T-cell (primary cell): ENCODE measurements at regions not wholly inside any gene's neighbourhood (a gene's known extent, or its start where the extent isn't known, plus 50 kb on each side); places are given as distances from the start of the nearest gene placed in this dataset.

ENCODE experiments used
- ATAC-seq, 4 experiments: fragments of 200-7000 bp in 3 of 4; fragments of 150-1000 bp in 1 of 4; cut with Tn5 transposase; replicated peaks in 1 of 4; 1 replicate in 3 of 4; 2 replicates in 1 of 4; pipeline ENCODE4 v1.10.0; 2021; ENCODE audit warnings: moderate library complexity in 3 of 4, mild to moderate bottlenecking in 2 of 4, moderate number of reproducible peaks in 1 of 4
- CTCF ChIA-PET, 2 donors: fragments of 300-600 bp; sonication (Branson Sonifier 250); formaldehyde crosslinking; loops; one replicate each; lab custom pipeline; 2022; ENCODE audit warnings: antibody characterized with exemption in 2 of 2; lab: Charles Lee
- POLR2A ChIA-PET, 2 donors: fragments of 300-600 bp; sonication (Branson Sonifier 250); formaldehyde crosslinking; loops; one replicate each; lab custom pipeline; 2022; ENCODE audit warnings: antibody characterized with exemption in 2 of 2; lab: Charles Lee
- DNase-seq, 35 experiments: peaks; one replicate each; pipeline versions ENCODE4 v3.0.0 to v3.0.0-alpha.2; 2013 to 2023
- H3K27ac ChIP-seq: one replicate; pipeline ENCODE4 v1.5.1; 2013; ENCODE audit warnings: low read length
- H3K27me3 ChIP-seq, 2 experiments: replicated peaks in 1 of 2; 1 replicate in 1 of 2; 2 replicates in 1 of 2; pipeline versions ENCODE4 v1.6.1 to v1.7.0; 2013; ENCODE audit warnings: low read length in 1 of 2, mixed read lengths in 1 of 2; ENCODE audit not compliant: control insufficient read depth in 2 of 2, insufficient read depth in 2 of 2; ENCODE audit errors: extremely low read depth in 1 of 2
- H3K36me3 ChIP-seq, 2 donors: 1 replicate in 1 of 2; 2 replicates in 1 of 2; pipeline versions ENCODE4 v1.6.1 to v1.7.0; 2013; ENCODE audit warnings: low read length in 1 of 2; ENCODE audit not compliant: control insufficient read depth in 2 of 2, insufficient read depth in 1 of 2; ENCODE audit errors: extremely low read depth in 1 of 2
- H3K4me1 ChIP-seq, 2 experiments: 1 replicate in 1 of 2; 2 replicates in 1 of 2; pipeline versions ENCODE4 v1.6.1 to v1.7.0; 2013; ENCODE audit warnings: low read length in 2 of 2, mixed read lengths in 1 of 2; ENCODE audit not compliant: insufficient read depth in 2 of 2, control insufficient read depth in 1 of 2; ENCODE audit errors: extremely low read depth in 1 of 2
- H3K4me3 ChIP-seq, 2 donors: 1 replicate in 1 of 2; 2 replicates in 1 of 2; pipeline versions ENCODE4 v1.5.1 to v1.7.0; 2013; ENCODE audit warnings: mild to moderate bottlenecking in 2 of 2, low read length in 1 of 2, moderate library complexity in 1 of 2; ENCODE audit not compliant: control insufficient read depth in 1 of 2; ENCODE audit errors: extremely low read depth in 1 of 2
- H3K9me3 ChIP-seq: 2 replicates; pipeline ENCODE4 v1.7.0; 2013
- H3K27ac Mint-ChIP-seq, 2 donors: one replicate each; pipeline ENCODE4 v1.8.0; 2020 to 2021; ENCODE audit warnings: mild to moderate bottlenecking in 2 of 2, mixed read lengths in 2 of 2
- H3K27me3 Mint-ChIP-seq, 2 donors: one replicate each; pipeline ENCODE4 v1.8.0; 2021 to 2022; ENCODE audit warnings: mixed read lengths in 2 of 2
- H3K36me3 Mint-ChIP-seq: one replicate; pipeline ENCODE4 v1.8.0; 2021; ENCODE audit warnings: mixed read lengths
- H3K4me1 Mint-ChIP-seq, 3 donors: one replicate each; pipeline ENCODE4 v1.8.0; 2020 to 2022; ENCODE audit warnings: mixed read lengths in 3 of 3, mild to moderate bottlenecking in 1 of 3
- H3K4me3 Mint-ChIP-seq, 3 donors: one replicate each; pipeline ENCODE4 v1.8.0; 2020 to 2022; ENCODE audit warnings: mild to moderate bottlenecking in 3 of 3, mixed read lengths in 3 of 3, moderate library complexity in 3 of 3
- H3K9me3 Mint-ChIP-seq, 3 donors: one replicate each; pipeline ENCODE4 v1.8.0; 2020 to 2022; ENCODE audit warnings: mixed read lengths in 3 of 3
- WGBS: methylation state at CpG from one replicate; pipeline ENCODE4 v1.1.5; 2013; ENCODE audit warnings: missing lambda C conversion rate; ENCODE audit not compliant: insufficient coverage; 5-methylcytosine and 5-hydroxymethylcytosine counted together

DNA sequence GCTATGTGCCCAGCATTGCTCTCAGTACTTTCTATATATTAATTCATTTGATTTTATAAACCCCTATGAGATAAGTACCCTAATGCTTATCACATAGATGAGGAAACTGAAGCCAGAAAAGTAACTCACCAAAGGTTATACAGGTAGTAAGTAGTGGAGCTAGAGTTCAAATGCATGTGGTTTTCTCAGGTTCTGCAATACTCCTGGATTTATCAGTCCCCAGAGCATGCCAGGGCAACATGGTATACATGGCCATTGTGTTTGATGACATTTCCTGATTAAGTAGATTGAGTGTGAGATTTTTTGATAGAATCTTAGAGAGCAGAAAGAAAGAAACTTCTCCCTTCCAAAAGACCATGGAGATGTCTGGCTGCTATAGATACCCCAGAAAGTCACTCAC lies 233.1 kb downstream of the IKZF2 start:
- ChIA-PET POLR2A (no interaction called here), CTCF (no interaction called here)
- no peaks in the 10 kb centered on the region for H3K4me1 ChIP-seq
- ATAC-seq (no peak), DNase-seq (no peak)
- no peaks in the 10 kb centered on the region for H3K9me3 Mint-ChIP-seq
- no peak overlapping the region for H3K4me3 ChIP-seq
- H3K27ac Mint-ChIP-seq = no peak overlapping the region
- H3K9me3 ChIP-seq = no peaks in the 10 kb centered on the region
- H3K36me3 ChIP-seq = no peaks in the 10 kb centered on the region
- H3K27ac ChIP-seq = no peak overlapping the region
- H3K4me3 Mint-ChIP-seq = no peak overlapping the region
- H3K27me3 ChIP-seq = no peaks in the 10 kb centered on the region
- H3K36me3 Mint-ChIP-seq = no peaks in the 10 kb centered on the region
- peaks cover 0 to 6% (median 0%) of the 10 kb centered on the region in 3 donors for H3K4me1 Mint-ChIP-seq
- peaks cover 0 to 3% of the 10 kb centered on the region in 2 donors for H3K27me3 Mint-ChIP-seq

DNA sequence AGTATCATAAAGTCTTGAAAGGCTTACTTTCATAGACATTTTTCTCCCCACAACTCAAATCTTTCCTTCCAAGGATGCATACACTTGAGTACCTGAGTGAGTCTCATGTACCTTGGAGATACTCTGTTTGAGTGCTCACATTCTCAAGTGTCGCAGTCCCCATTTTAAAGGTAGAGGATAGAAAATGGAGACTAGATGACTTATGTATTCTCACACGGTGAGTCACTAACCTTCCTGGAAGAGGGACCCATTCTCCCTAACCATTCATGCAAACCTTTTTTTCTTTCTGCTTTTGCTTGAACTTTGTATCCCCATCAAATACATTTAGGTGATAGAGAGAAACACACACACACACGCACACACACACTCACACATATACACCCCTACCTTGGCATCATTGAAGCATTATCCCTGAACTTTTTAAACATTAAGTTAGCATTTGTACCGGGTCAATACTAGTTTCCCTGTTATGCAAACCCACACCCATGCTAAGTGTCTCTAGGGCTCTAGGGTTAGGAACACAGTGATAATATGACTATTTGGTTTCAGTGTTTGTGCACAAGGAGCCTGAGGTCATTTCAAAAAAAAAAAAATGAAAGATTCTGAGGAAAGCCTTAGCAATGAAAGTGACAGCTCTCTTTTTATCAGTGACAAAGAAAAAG lies 236.2 kb downstream of the IKZF2 start:
- Histone ChIP-seq H3K27ac (no peak overlapping the region), H3K36me3 (no peaks in the 10 kb centered on the region), H3K4me3 (no peak overlapping the region), H3K4me1 (no peaks in the 10 kb centered on the region), H3K27me3 (no peaks in the 10 kb centered on the region), H3K9me3 (no peaks in the 10 kb centered on the region)
- ChIA-PET POLR2A (no interaction called here), CTCF (no interaction called here)
- Mint-ChIP-seq H3K27me3 (peaks cover 0 to 7% of the 10 kb centered on the region in 2 donors), H3K36me3 (no peaks in the 10 kb centered on the region), H3K27ac (no peak overlapping the region), H3K9me3 (no peaks in the 10 kb centered on the region), H3K4me3 (no peak overlapping the region), H3K4me1 (peaks cover 0 to 6% (median 4%) of the 10 kb centered on the region in 3 donors)
- 100% methylated on average over 1 of the region's 4 CpGs for WGBS
- ATAC-seq = no peak
- no peak for DNase-seq

DNA sequence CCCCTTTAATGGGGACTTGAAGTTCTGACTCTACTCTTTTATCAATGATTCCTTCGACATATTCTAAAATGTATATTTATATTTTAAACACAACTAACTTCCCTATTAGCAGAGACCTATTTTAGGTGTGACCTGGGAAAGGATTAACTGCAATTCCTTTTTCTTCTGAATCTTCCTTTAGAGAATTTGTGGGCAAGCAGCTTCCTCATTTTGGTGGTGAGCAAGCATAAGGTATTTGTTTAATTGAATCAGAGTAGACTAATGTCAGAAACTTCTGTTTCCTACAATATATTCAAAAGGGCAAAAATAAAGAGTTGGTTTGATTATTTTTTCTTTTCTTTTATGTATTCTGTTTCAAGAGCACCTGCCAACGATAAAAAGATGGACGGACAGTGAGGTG lies 237.0 kb downstream of the IKZF2 start:
- Histone ChIP-seq H3K4me1 (no peaks in the 10 kb centered on the region), H3K4me3 (no peak overlapping the region), H3K27ac (no peak overlapping the region), H3K36me3 (no peaks in the 10 kb centered on the region), H3K9me3 (no peaks in the 10 kb centered on the region), H3K27me3 (no peaks in the 10 kb centered on the region)
- H3K4me3 Mint-ChIP-seq = no peak overlapping the region
- ATAC-seq (no peak), DNase-seq (no peak)
- POLR2A ChIA-PET = no interaction called here
- peaks cover 0 to 6% (median 4%) of the 10 kb centered on the region in 3 donors for H3K4me1 Mint-ChIP-seq
- WGBS = 58% methylated on average over 2 of the region's 3 CpGs
- CTCF ChIA-PET = no interaction called here
- no peak overlapping the region for H3K27ac Mint-ChIP-seq
- no peaks in the 10 kb centered on the region for H3K36me3 Mint-ChIP-seq
- H3K27me3 Mint-ChIP-seq = peaks cover 0 to 7% of the 10 kb centered on the region in 2 donors
- no peaks in the 10 kb centered on the region for H3K9me3 Mint-ChIP-seq

DNA sequence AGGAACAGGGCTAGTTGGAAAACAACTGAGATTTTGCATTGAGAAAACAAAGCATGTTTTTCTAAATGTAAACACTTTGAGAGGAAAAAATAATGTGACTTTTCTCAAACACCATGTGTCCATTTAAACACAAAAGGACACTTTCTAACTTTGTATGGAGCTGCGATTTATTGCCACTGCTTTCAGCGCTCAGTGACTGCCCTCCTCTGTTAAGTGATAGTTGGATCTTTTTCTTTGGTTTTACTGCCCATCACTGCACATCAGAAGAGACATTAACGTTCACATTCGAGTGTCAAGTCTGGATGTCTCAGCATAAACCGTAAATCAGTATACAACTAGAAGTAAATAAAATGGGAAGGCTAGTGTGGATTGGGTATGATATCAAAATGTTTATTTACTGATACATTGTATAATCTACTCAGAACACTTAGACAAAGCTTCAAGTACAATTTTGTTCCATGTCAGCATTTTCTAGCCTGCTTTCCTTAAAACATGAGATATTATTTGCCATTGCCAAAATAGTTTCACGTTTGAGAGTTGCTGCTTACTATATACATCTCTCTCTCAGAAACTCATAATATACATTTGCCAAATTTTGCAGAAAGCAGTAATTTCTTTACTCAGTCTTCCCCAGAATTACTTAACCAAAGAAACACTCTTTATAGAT lies 237.6 kb downstream of the IKZF2 start:
- Histone ChIP-seq H3K4me3 (no peak overlapping the region), H3K4me1 (no peaks in the 10 kb centered on the region), H3K36me3 (no peaks in the 10 kb centered on the region), H3K27me3 (no peaks in the 10 kb centered on the region), H3K27ac (no peak overlapping the region), H3K9me3 (no peaks in the 10 kb centered on the region)
- DNase-seq = no peak
- Mint-ChIP-seq H3K27ac (no peak overlapping the region), H3K36me3 (no peaks in the 10 kb centered on the region), H3K27me3 (peaks cover 0 to 7% of the 10 kb centered on the region in 2 donors), H3K4me3 (no peak overlapping the region), H3K9me3 (no peaks in the 10 kb centered on the region), H3K4me1 (peaks cover 0 to 6% (median 4%) of the 10 kb centered on the region in 3 donors)
- ChIA-PET CTCF (no interaction called here), POLR2A (no interaction called here)
- no peak for ATAC-seq
- 80% methylated on average over 1 of the region's 6 CpGs for WGBS

DNA sequence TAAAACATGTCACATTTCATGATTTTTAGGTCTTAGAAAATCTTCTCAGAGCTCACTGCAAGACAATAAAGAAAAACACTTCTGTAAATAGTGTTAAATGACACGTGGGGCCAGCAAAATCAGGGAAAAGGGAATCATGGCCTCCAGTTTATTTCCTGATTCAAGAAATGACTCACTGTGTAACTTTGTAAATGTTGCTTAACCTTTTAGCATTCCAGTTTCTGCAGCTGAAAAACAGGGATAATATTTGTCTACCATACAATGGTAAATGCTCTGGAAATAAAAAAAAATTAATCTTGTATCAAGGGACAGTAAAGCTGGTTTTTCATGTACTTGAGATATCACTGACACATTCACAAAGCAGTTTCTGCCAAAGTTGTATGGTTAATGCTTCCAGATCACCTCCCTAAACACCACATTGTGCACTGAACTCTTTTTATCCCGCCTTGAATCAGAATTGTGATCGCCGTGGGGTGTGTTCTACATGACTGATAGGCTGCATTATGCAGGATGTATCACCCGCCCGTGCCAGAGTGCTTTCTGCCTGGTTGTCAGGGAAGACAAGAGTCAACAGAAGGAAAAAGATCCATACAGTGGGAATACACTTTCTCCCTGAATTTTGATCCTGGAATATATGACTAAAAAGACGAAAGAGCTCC lies 238.8 kb downstream of the IKZF2 start:
- Mint-ChIP-seq H3K4me1 (peaks cover 0 to 6% (median 4%) of the 10 kb centered on the region in 3 donors), H3K36me3 (no peaks in the 10 kb centered on the region), H3K27ac (no peak overlapping the region), H3K27me3 (peaks cover 0 to 7% of the 10 kb centered on the region in 2 donors), H3K9me3 (no peaks in the 10 kb centered on the region), H3K4me3 (no peak overlapping the region)
- Histone ChIP-seq H3K27ac (no peak overlapping the region), H3K27me3 (no peaks in the 10 kb centered on the region), H3K4me1 (no peaks in the 10 kb centered on the region), H3K36me3 (no peaks in the 10 kb centered on the region), H3K4me3 (no peak overlapping the region), H3K9me3 (no peaks in the 10 kb centered on the region)
- no peak for DNase-seq
- CTCF ChIA-PET = no interaction called here
- no peak for ATAC-seq
- WGBS = 90% methylated on average over 2 of the region's 7 CpGs
- POLR2A ChIA-PET = no interaction called here

DNA sequence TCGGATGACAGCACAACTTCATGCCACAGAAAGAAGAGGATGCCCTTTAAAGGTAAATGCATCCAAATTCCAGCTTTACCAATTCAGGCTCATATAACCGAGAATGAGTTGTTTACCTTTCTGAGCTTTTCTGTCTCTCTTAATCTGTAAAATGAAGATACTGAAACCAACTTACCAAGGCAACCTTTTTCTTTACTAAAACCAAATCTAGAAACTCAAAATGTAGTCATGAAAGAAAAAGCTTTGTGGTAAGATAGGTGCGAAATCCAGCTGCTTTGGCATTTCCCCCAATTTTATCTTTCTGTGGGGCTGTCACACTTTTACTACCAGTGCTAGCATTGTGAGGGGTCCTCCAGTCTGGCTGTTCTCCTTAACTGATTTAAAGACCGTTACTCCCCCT lies 240.4 kb downstream of the IKZF2 start:
- Mint-ChIP-seq H3K9me3 (no peaks in the 10 kb centered on the region), H3K36me3 (no peaks in the 10 kb centered on the region), H3K27me3 (peaks cover 0 to 4% of the 10 kb centered on the region in 2 donors), H3K4me1 (peaks cover 0 to 6% (median 4%) of the 10 kb centered on the region in 3 donors), H3K27ac (peak overlapping the region in 1 of 2 donors; percentile 46), H3K4me3 (no peak overlapping the region)
- ChIA-PET CTCF (no interaction called here), POLR2A (no interaction called here)
- no peaks in the 10 kb centered on the region for H3K36me3 ChIP-seq
- no peaks in the 10 kb centered on the region for H3K4me1 ChIP-seq
- H3K27me3 ChIP-seq = no peaks in the 10 kb centered on the region
- ATAC-seq = no peak
- DNase-seq = no peak
- WGBS = 22% methylated on average over 1 of the region's 4 CpGs
- H3K9me3 ChIP-seq = no peaks in the 10 kb centered on the region
- no peak overlapping the region for H3K4me3 ChIP-seq
- H3K27ac ChIP-seq = no peak overlapping the region
